A673 (cell line): ENCODE measurements at regions not wholly inside any gene's neighbourhood (a gene's known extent, or its start where the extent isn't known, plus 50 kb on each side); places are given as distances from the start of the nearest gene placed in this dataset.

ENCODE experiments used
- EZH2 ChIP-seq: fragments of 200-600 bp; sonication (generic); IDR thresholded peaks from 2 replicates; pipeline ENCODE4 v1.6.1; 2017; ENCODE audit warnings: borderline replicate concordance, low read depth, mild to moderate bottlenecking, mixed read lengths, antibody characterized with exemption, low read length; ENCODE audit not compliant: poor library complexity, severe bottlenecking
- TF ChIP-seq, protein P1 (sequence below): fragments of 300-800, 200-600 bp; sonication (generic); conservative IDR thresholded peaks from 2 replicates; pipeline ENCODE4 v1.5.1; 2017; ENCODE audit warnings: low read depth, mild to moderate bottlenecking, antibody characterized with exemption, low read length, moderate library complexity, mixed read lengths

DNA sequence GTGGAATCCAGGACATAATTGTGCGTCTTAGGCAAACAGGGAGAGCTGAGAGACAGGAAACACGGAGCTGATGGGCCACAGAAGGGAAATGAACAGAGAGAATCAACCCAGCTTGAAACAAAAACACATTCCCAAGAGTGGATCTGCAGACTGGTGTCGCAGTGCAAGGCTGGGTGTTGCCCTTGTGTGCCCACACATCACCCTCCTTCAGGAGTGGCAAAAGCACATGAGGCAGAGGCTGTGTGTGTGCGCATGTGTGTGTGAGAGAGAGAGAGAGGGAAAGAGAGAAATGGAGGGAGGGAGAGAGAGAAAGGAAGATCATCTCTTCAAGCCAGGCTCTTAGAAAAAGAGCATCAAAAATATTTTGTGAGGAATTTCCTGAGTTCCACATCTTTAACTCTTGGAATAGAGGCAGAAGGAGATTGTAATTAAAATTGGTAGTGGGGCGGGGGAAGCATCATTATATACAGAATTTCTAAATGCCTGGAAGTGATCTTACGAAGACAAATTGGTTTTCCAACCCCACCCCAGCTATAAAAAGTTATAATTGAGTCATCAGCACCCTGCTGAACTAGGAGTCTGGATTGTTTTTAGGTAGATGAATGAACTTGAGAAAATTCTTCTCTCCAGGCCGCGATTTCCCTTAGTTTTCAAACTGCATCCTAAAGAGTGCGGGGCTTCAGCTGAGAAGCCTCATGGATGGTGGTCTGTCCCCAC lies 480.7 kb downstream of the NPHP4 start:
- TF ChIP-seq, protein P1, sequence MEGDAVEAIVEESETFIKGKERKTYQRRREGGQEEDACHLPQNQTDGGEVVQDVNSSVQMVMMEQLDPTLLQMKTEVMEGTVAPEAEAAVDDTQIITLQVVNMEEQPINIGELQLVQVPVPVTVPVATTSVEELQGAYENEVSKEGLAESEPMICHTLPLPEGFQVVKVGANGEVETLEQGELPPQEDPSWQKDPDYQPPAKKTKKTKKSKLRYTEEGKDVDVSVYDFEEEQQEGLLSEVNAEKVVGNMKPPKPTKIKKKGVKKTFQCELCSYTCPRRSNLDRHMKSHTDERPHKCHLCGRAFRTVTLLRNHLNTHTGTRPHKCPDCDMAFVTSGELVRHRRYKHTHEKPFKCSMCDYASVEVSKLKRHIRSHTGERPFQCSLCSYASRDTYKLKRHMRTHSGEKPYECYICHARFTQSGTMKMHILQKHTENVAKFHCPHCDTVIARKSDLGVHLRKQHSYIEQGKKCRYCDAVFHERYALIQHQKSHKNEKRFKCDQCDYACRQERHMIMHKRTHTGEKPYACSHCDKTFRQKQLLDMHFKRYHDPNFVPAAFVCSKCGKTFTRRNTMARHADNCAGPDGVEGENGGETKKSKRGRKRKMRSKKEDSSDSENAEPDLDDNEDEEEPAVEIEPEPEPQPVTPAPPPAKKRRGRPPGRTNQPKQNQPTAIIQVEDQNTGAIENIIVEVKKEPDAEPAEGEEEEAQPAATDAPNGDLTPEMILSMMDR = no peak
- TF ChIP-seq EZH2 = no peak
